ENCODE measurements at regions not wholly inside any gene's neighbourhood (a gene's known extent, or its start where the extent isn't known, plus 50 kb on each side); places are given as distances from the start of the nearest gene placed in this dataset.
"Not testable (repeated sequence)": the region's sequence is repeated elsewhere in the genome, so short reads cannot be mapped to it uniquely, and the experiment has no call there.

GRCh38 chr17:68097161-68097805 lies 61.7 kb downstream of the KPNA2 start:
- DNase-seq (ENCODE audit: low spot score): no peak

- not testable (repeated sequence) for DNase-seq (ENCODE audit: low spot score)
These were observed 63.8 kb downstream of the KPNA2 start for GRCh38 chr17:68099341-68099753.

GRCh38 chr17:68100000-68100641 lies 64.6 kb downstream of the KPNA2 start:
- no peak for DNase-seq (ENCODE audit: low spot score)

DNA sequence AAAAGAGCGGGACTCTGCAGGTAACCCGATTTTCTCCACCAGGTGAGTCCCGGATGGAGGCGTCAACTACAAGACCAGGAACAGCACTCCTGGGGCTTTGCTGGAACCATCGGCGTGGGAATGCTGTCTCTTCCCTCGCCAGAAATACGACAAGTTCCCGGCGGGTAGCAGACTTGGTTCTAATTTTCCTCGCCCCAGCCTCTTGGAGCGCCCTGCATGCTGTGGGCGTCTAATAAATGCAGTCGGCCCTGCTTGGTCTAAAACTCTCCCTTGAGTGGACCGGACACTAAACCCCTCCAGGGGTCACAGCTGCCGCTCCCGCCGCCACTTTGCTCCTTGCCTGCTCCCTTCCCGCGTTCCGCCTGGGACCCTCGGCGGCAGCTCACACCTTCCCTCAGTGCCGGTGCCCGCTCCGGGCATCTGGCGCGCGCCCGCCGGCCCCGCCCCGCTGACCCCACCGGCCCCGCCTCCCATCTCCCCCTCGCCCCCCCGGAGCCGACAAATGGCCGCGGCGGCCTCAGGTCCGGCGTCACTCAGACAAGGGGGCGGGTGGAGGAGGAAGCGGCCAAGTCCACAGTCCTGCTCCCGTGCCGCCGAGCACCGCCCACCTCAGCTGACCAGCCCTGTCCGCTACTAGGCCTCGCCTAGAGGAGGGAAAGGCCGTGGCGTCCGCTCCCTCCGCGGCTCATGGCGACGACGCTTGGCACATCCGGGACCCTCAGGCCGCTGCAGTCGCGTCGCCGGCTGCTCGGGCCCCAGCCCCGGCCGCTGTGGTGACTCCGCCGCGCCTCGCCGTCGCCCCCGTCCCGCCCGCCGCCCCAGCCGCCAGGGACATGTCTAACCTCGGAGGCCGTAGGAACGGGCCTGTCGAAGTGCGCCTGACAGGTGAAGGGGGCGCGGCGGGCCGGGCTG lies 65.8 kb downstream of the KPNA2 start:
- DNase-seq (ENCODE audit: low spot score): peak; percentile 95

DNA sequence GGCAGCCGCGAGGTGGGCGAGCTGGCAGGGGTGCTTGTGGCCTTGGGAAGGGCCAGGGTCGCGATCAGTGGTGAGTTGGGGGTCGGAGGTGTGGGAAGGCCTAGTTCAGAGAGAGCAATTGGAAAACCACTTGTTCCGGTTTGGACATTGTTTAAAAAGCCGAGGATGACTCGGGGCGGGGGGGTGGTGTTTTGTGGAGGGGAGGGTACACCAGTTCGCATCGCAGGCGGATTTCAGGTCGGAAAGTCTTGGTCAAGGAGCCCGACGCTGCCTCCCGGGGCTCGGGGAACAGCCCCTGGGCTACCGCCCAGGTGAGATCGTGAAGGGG lies 66.4 kb downstream of the KPNA2 start:
- no peak for DNase-seq (ENCODE audit: low spot score)

- peak; percentile 52 for DNase-seq (ENCODE audit: low spot score)
These were observed 66.8 kb downstream of the KPNA2 start for GRCh38 chr17:68102318-68102758.

- DNase-seq (ENCODE audit: low spot score): no peak
These were observed 67.6 kb downstream of the KPNA2 start for GRCh38 chr17:68103148-68103547.

GRCh38 chr17:68106085-68106484 lies 70.5 kb downstream of the KPNA2 start:
- no peak for DNase-seq (ENCODE audit: low spot score)

DNA sequence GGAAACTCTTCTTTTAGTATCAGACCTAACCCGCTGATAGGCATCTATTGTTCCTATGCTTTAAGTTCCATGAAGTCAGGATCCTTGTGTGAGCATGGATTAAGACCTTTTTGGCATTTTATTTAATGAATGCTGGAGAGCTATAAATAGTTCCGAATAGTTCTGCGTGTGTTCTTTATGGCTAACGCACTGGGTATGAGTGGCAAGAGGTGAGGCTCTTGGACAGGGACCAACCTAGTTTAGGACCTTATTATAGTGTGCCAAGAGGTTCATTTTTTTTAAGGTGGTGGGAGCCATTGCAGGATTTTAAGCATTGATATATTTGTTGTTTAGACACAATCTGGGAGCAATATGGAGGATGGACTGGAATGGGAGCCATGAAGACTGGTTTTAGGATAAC lies 71.8 kb downstream of the KPNA2 start:
- no peak for DNase-seq (ENCODE audit: low spot score)

GRCh38 chr17:68108313-68109000 lies 72.9 kb downstream of the KPNA2 start:
- no peak for DNase-seq (ENCODE audit: low spot score)

- not testable (repeated sequence) for DNase-seq (ENCODE audit: low spot score)
These were observed 73.9 kb downstream of the KPNA2 start for GRCh38 chr17:68109404-68109803.

DNA sequence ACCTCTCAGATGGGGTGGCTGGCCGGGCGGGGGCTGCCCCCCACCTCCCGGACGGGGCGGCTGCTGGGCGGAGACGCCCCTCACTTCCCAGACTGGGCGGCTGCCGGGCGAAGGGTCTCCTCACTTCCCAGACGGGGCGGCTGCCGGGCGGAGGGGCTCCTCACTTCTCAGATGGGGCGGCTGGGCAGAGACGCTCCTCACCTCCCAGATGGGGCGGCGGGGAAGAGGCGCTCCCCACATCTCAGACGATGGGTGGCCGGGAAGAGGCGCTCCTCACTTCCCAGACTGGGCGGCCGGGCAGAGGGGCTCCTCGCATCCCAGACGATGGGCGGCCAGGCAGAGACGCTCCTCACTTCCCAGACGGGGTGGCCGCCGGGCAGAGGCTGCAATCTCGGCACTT lies 80.7 kb downstream of the KPNA2 start:
- DNase-seq (ENCODE audit: low spot score): not testable (repeated sequence)

GRCh38 chr17:68122587-68122986 lies 87.1 kb downstream of the KPNA2 start:
- DNase-seq (ENCODE audit: low spot score): no peak

DNA sequence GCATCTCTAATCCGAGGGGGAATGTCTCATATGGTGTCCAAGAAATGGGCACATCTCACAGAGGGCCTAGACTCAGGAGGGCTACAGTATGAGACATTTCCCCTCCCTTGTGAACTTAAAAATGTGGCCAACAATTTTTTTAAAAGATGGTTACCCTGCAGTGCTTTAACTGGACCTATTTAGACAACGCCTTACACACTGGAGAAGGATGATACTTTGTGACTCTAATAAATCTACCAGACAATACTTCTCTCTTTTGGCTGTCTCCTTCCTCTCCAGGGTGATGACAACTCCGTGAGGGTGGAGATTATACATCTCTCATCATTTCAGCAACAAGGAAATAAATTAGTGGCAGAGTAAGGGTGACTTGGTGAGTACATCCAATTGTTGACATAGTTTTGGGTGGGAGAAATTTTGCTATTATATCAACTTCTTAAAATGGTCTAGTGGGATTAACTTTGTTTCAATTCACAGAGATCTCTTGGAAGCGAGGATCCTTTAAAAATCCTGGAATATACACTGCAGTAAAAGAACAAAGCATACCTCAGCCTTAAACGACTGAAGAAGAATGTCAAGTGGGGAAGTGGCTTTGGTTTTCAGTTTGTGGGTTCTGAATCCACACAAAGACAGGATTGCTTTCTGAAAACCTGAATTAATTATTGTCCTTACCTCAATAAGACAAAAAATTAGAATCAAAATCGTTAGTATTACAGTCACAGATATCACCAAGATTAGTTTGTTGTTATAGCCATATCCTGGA lies 89.8 kb downstream of the KPNA2 start:
- DNase-seq (ENCODE audit: low spot score): no peak

- DNase-seq (ENCODE audit: low spot score): no peak
These were observed 92.4 kb downstream of the KPNA2 start for GRCh38 chr17:68127914-68128313.

DNA sequence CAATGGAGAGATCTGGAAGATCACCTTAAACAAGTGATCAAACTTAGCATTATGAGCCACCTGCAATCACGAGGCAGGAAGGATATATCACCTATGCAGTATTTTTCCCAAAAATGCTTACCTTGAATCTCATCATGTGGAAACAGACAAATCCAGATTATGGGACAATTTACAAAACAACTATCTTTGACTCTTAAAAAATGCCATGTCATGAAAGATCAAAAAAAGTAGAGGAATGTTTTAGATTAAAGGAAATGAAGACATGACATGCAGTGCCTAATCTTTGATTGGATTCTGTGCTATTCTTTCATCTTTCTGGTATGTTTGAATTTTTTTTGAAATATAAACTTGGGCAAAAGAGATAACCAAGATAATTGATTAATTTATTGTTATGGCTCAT lies 95.9 kb downstream of the KPNA2 start:
- DNase-seq (ENCODE audit: low spot score): no peak

GRCh38 chr17:68133346-68134045 lies 98.0 kb downstream of the KPNA2 start:
- DNase-seq (ENCODE audit: low spot score): no peak

- DNase-seq (ENCODE audit: low spot score): no peak
These were observed 98.6 kb downstream of the KPNA2 start for GRCh38 chr17:68134046-68134637.

DNA sequence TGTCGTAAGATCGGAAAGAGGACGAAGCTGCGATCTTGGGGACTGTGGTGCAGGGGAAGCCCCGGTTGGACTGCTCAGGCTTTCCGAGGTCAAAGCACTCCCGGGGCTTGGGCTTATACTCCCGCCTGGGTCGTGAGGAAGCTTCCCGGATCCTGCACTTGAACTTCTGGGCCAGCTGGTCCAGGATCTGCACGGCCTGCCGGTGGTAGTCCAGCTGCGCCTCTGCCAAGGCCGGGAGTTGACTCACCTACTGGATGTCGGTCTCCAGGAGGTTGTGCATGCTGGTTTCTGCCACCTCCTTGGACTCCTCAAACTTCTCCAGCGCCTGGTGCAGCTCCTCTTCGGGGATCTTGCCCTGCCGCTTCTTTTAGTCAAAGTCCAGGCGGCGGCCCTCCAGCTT lies 99.2 kb downstream of the KPNA2 start:
- DNase-seq (ENCODE audit: low spot score): no peak

GRCh38 chr17:68135141-68135887 lies 99.8 kb downstream of the KPNA2 start:
- no peak for DNase-seq (ENCODE audit: low spot score)
